GM12878 (cell line): ENCODE measurements at regions not wholly inside any gene's neighbourhood (a gene's known extent, or its start where the extent isn't known, plus 50 kb on each side); places are given as distances from the start of the nearest gene placed in this dataset.

ENCODE experiments used
- ATAC-seq: fragments of 200-7000 bp; cut with Tn5 transposase; 3 replicates; pipeline ENCODE4 v1.9.1; 2020; ENCODE audit warnings: mild to moderate bottlenecking, moderate library complexity
- BruUV-seq: library from RNA; stranded (reverse); fragments of 400-500 nt; replicated peaks from 2 replicates; lab custom pipeline; 2021; lab: Mats Ljungman, UMichigan
- CTCF ChIA-PET: fragments of 300-600 bp; sonication (Branson Sonifier 250); formaldehyde crosslinking; extraction: SDS; loops from one replicate; lab custom pipeline; 2021; ENCODE audit warnings: inconsistent platforms; lab: Yijun Ruan, JAX
- POLR2A ChIA-PET: fragments of 350-600 bp; formaldehyde crosslinking; extraction: SDS; loops from one replicate; lab custom pipeline; 2021; ENCODE audit warnings: inconsistent platforms; lab: Charles Lee
- RAD21 ChIA-PET: fragments of 300-600 bp; sonication (Branson Sonifier 250); formaldehyde crosslinking; loops from one replicate; lab custom pipeline; 2023; ENCODE audit warnings: antibody characterized with exemption; ENCODE audit not compliant: unreplicated experiment; lab: Charles Lee
- SMC1A ChIA-PET: fragments of 300-600 bp; sonication (Branson Sonifier 250); formaldehyde crosslinking; loops from one replicate; lab custom pipeline; 2023; ENCODE audit not compliant: unreplicated experiment, uncharacterized antibody; lab: Charles Lee
- DNase-seq: peaks from one replicate; pipeline ENCODE4 v3.0.0-alpha.2; 2011; ENCODE audit warnings: low read depth, low spot score
- FAIRE-seq: peaks from 3 replicates; lab custom pipeline; 2011; peaks lifted over from hg19 to GRCh38; lab: Jason Lieb, UNC
- H2AFZ ChIP-seq: 2 replicates; pipeline ENCODE4 v1.6.0; 2011; ENCODE audit warnings: low read depth, low read length, control low read depth; ENCODE audit not compliant: control insufficient read depth
- H3K27ac ChIP-seq: 2 replicates; pipeline ENCODE4 v1.5.1; 2011; ENCODE audit warnings: control low read depth; ENCODE audit not compliant: control insufficient read depth, insufficient read depth
- H3K27me3 ChIP-seq, 2 experiments: replicated peaks in 1 of 2; 2 replicates each; pipeline versions ENCODE4 v1.6.0 to v1.6.1; 2011; ENCODE audit warnings: low read length in 1 of 2; ENCODE audit not compliant: control insufficient read depth in 2 of 2, insufficient read depth in 2 of 2
- H3K36me3 ChIP-seq, 2 experiments: 2 replicates each; pipeline ENCODE4 v1.5.1; 2011; ENCODE audit warnings: low read length in 1 of 2; ENCODE audit not compliant: control insufficient read depth in 2 of 2, insufficient read depth in 2 of 2
- H3K4me1 ChIP-seq: 2 replicates; pipeline ENCODE4 v1.6.1; 2011; ENCODE audit warnings: mild to moderate bottlenecking, low read length, moderate library complexity, mixed read lengths; ENCODE audit not compliant: control insufficient read depth, insufficient read depth
- H3K4me2 ChIP-seq: 2 replicates; pipeline ENCODE4 v1.6.0; 2011; ENCODE audit warnings: control low read depth; ENCODE audit not compliant: control insufficient read depth, insufficient read depth
- H3K4me3 ChIP-seq: fragments of 200-600 bp; sonication (generic); 2 replicates; pipeline ENCODE4 v1.5.1; 2016
- H3K79me2 ChIP-seq: 2 replicates; pipeline ENCODE4 v1.6.0; 2011; ENCODE audit warnings: low read length; ENCODE audit not compliant: control insufficient read depth, insufficient read depth
- H3K9ac ChIP-seq: 2 replicates; pipeline ENCODE4 v1.8.0; 2011; ENCODE audit warnings: low read length, control low read depth, mixed read lengths; ENCODE audit not compliant: control insufficient read depth, insufficient read depth
- H3K9me3 ChIP-seq: replicated peaks from 3 replicates; pipeline ENCODE4 v1.5.1; 2011; ENCODE audit warnings: mild to moderate bottlenecking, low read length; ENCODE audit not compliant: control insufficient read depth, insufficient read depth
- H4K20me1 ChIP-seq: 2 replicates; pipeline ENCODE4 v1.6.0; 2011; ENCODE audit not compliant: control insufficient read depth, insufficient read depth
- BCLAF1 ChIP-seq: fragments of 450-650 bp; IDR thresholded peaks from 2 replicates; pipeline ENCODE4 v1.6.1; 2017; ENCODE audit warnings: antibody characterized with exemption, mild to moderate bottlenecking, moderate library complexity
- CBX5 ChIP-seq: sonication (generic); IDR thresholded peaks from 2 replicates; pipeline ENCODE4 v1.6.1; 2016; ENCODE audit warnings: low read depth, moderate library complexity, mild to moderate bottlenecking, inconsistent platforms
- RUNX3 ChIP-seq: IDR thresholded peaks from 2 replicates; pipeline ENCODE4 v1.6.1; 2012; ENCODE audit warnings: low read length, inconsistent platforms
- SMARCA5 ChIP-seq: fragments of 450-650 bp; IDR thresholded peaks from 2 replicates; pipeline ENCODE4 v1.6.1; 2017; ENCODE audit warnings: mild to moderate bottlenecking
- SPI1 ChIP-seq: IDR thresholded peaks from 2 replicates; pipeline ENCODE4 v1.6.1; 2011; ENCODE audit warnings: low read depth, mild to moderate bottlenecking, low read length, moderate library complexity, borderline replicate concordance; ENCODE audit not compliant: insufficient read depth
- YY1 ChIP-seq: IDR thresholded peaks from 2 replicates; pipeline ENCODE4 v1.6.1; 2011; ENCODE audit warnings: low read depth, mild to moderate bottlenecking, low read length
- ZBTB40 ChIP-seq: fragments of 450-650 bp; IDR thresholded peaks from 2 replicates; pipeline ENCODE4 v1.6.1; 2016; ENCODE audit warnings: mild to moderate bottlenecking, moderate library complexity, borderline replicate concordance
- WGBS: methylation state at CpG from one replicate; pipeline ENCODE4 v1.1.6; 2016; ENCODE audit warnings: low lambda C conversion rate; ENCODE audit not compliant: insufficient replicate concordance, insufficient coverage; ENCODE audit errors: missing lambda C conversion rate; 5-methylcytosine and 5-hydroxymethylcytosine counted together
- in situ Hi-C: fragments of 300-500 bp; cut with MboI; formaldehyde crosslinking; loops from 9 replicates; pipeline ENCODE4 v1.14.3; 2018; ENCODE audit warnings: mixed read lengths
- intact Hi-C: fragments of 100-400 bp; cut with micrococcal nuclease; formaldehyde crosslinking; loops from one replicate; pipeline ENCODE4 v1.14.2; 2022; ENCODE audit not compliant: unreplicated experiment

GRCh38 chr10:6769704-6770417 lies 189.8 kb upstream of the PRKCQ start:
- WGBS: 42% methylated on average over 6 of the region's 6 CpGs
- BruUV-seq: no TSS peak
- ATAC-seq: peak; percentile 74

More at GRCh38 chr10:6769704-6770417, 189.8 kb upstream of the PRKCQ start:
- peaks cover 8% of the 10 kb centered on the region; the same call in 2 of the 3 replicates for H3K9me3 ChIP-seq
- H3K4me2 ChIP-seq: no peak overlapping the region
- no peaks in the 10 kb centered on the region for H4K20me1 ChIP-seq
- peaks cover 3% of the 10 kb centered on the region; the same call in 1 of the 2 replicates for H3K4me1 ChIP-seq
- no peaks in the 10 kb centered on the region; a peak in 1 of 4 replicates for H3K27me3 ChIP-seq
- ChIA-PET SMC1A (interaction anchor here (1.0 kb wide), 1 partner anchor 9 kb away, joined by 3 read pairs; no protein-coding TSS in a partner anchor), RAD21 (no interaction called here), POLR2A (no interaction called here), CTCF (no interaction called here)
- in situ Hi-C loops (no loop called here), intact Hi-C loops (no loop called here)
- H3K27ac ChIP-seq: no peak overlapping the region
- no peaks in the 10 kb centered on the region for H3K79me2 ChIP-seq
- no peak overlapping the region for H3K4me3 ChIP-seq
- no peak for FAIRE-seq
- H2AFZ ChIP-seq: no peak overlapping the region
- 0 out of 2 replicates have a peak, but pooled peaks have one; percentile 75 for TF ChIP-seq CBX5
- peak; percentile 81 for TF ChIP-seq YY1
- TF ChIP-seq ZBTB40: no peak
- peak; percentile 41; the same call in 1 of the 2 replicates for TF ChIP-seq RUNX3
- no peak for TF ChIP-seq SMARCA5
- peak; percentile 56; the same call in 1 of the 2 replicates for TF ChIP-seq SPI1
- TF ChIP-seq BCLAF1: no peak
- DNase-seq: peak; percentile 38
- H3K9ac ChIP-seq: no peak overlapping the region
- no peaks in the 10 kb centered on the region for H3K36me3 ChIP-seq
